Left kidney (tissue), 1 donor: ENCODE measurements at regions not wholly inside any gene's neighbourhood (a gene's known extent, or its start where the extent isn't known, plus 50 kb on each side); places are given as distances from the start of the nearest gene placed in this dataset.
A peak's percentile ranks its signal among the peaks of the same experiment; 100 is the strongest.

ENCODE experiments used
- DNase-seq: peaks from one replicate; pipeline ENCODE4 v3.0.0-alpha.2; 2013

DNA sequence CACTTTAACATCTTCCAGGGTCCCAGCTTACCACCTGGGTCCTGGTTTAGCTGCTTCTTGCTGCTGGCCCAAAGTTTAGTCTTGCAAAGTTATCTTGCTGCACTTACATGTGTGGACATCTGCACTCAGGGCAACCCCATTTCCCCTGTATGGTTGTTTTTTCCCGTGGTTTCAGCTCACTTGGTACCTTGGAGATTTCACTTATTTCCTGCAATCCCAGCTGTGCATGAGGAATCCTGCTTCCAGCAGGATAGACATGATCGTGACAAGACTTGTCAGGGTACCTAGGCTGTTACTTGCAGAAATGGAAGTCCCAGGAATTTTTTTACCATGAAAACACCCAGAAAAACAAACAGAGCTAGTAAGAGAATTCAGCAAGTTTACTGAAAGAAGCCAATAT is 95.9 kb upstream of the LEP start:
- no peak for DNase-seq

DNA sequence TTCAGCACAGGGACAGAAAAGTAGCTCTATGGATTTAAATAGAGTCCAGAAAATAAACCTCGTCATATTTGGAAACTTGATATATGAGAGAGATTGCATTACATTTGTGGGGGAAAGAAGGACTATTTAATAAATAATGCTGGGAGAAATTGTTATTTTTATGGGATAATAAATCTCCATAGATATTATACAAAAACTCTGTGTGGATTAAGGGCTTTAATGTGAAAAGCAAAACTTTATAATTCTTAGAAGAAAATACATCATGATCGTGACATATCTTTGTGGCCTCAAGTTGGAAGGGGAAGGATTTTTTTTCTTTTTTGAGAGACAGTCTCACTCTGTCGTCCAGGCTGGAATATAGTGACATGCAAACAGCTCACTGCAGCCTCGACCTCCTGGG is 95.0 kb upstream of the LEP start:
- no peak for DNase-seq

DNA sequence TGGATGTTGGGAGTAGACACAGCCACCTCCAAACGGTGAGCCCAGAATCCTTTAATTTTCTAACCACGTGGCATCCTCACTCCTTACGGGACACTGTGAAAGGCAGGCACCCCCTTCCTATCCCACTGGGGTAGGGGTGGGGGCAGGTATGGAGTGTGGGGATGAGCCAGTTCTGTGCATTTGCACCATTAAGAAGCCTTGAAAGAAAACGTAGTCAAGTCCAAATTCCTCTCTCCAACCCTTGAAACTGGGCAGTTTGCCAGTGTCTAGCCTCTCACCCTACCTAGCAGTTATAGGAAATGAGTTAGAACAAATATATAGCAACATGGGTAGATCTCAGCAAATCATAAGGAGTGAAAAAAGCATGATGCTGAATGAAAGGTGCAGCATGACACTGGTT is 92.4 kb upstream of the LEP start:
- no peak for DNase-seq

DNA sequence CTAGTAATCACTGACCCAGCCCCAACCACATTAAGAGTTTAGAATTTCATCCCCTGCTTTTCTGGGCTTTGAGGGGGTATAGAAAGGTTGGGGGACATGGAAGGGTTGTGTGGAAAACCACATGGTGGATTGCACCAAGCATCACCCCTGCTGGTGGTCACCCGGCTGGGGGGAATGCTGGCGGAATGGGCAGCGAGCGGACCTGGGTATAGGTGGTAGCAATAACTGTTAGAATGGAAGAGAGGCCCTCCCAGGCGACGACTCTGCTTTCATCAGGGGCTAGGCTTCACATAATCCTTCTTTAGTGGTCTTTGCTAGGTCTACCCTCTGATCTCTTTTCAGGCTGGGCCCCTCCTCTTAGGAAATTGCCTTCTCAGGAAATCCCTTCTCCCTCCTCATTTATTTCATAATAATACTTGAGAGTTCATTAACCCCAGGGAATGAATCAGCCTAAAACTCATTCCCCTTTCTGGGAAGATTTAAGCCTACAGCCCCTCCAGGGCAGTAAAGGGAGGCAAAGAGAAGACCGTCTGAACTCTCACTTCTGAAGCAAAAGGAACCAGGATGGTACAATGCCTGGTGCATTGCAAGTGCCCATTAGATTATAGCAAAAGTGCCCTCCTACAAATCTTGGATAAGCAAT is 90.7 kb upstream of the LEP start:
- DNase-seq = no peak

DNA sequence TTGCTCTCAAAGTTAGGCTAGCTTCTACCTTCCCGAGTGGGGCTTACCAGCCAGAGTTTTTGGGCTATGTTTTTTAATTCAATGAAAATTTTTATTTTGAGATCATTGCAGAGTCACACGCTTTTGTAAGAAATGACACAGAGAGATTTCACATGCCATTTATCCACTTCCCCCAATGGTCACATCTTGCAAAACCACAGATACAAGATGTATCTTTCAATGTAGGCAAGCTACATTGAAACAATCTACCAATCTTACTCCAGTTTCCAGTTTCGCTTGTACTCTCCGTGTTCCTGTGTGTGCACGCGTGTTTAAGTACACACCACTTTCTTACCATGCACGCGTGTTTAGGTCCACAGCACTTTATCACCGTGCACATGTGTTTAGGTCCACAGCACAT is 89.4 kb upstream of the LEP start:
- DNase-seq = no peak

DNA sequence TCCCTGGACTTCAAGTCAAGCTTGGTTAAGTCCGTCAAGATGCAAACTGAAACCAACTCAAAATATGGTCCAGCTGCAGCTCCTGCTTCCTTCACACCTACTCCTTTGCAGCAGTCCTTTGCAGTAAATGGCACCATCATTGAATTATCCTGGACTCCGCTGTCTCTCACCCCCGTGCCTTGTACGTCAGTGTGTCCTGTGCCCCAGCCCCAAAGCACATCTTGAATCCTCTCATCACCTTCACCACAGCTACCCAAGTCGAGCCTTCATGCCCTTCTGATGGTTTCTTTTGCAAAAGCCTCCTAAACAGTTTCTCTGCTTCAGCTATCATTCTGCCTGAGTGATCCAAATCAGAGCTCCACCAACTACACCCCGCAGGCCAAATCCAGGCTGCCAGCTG is 88.4 kb upstream of the LEP start:
- DNase-seq = no peak

DNA sequence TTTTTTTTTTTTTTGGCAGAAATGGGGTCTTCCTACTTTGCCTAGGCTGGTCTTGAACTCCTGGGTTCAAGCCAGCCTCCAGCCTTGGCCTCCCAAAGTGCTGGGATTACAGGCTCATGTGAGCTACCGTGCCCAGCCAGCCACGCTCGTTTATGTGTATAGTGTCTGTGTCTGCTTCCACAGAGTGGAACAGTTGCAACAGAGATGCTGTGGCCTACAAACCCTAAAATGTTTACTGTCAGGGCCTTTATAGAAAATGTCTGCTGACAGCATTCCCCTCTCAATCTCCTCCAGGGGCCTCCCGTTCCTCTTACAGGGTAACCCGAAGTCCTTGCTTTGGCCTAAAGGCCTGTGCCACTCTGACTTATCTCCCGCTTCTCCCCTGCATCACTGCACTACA is 87.6 kb upstream of the LEP start:
- DNase-seq = no peak

DNA sequence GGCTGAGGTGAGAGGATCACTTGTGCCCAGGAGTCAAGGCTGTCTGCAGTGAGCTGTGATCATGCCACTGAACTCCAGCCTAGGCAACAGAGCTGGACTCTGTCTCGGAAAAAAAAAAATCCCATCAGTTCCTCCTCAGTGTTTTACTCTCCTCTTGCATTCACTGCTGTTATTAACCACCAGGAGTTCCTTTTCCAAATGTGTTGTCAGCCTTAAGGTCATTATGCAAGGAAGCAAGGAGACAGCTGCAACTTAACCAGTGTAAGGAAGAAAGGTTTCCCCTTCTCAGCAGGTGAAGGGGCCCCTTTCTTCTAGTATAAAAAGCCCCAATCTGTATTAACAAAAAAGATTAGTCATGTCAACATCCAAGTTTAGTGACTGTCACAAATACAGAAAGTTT is 86.6 kb upstream of the LEP start:
- no peak for DNase-seq

DNA sequence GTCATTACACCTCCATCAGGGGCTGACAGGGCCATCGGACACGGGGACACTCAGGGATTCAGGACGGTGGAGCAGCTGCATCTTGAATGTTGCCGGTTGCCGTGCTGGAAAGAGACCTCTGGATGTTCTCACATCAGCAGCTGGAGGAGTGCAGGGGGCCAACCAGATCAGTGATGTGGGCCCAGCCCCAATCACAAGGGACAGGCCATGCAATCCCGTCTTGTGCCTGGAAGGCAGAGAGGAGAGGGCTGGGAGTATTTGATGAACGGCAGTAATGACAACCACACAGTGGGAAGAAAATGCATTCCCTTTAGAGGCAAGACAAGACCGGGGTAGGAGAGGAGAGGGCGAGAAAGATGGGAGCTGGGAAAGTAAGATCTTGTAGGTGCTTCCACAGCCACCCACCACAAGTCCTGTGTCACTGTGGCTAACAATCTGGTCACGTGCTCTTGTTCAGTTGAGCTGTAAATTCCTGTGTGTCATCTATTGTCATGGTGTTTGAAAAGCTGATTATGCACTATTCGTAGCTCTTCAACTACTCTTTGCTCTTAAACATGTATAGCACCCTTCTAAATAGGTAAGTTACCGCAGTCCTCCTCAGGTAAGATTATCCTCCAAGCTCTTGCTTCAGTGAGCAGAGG is 85.9 kb upstream of the LEP start:
- no peak for DNase-seq

DNA sequence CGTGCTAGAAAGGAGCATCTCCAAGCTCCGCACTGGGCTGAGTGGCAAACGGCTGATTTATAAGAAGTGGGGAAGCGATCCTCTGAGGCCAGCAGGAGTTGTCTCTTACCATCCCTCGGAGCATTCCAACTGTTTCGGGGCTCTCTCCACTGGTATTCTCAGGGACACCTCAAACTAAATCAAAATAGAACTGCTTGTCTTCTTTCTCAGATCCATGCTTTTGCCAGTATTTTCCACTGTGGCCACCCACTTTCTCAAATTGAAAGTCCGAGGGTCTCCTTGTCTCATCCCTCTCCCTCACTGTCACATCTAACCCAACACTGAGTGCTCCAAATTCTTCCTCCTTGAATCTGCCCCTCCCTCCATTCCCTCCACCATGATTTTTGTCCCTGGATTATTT is 83.2 kb upstream of the LEP start:
- no peak for DNase-seq

DNA sequence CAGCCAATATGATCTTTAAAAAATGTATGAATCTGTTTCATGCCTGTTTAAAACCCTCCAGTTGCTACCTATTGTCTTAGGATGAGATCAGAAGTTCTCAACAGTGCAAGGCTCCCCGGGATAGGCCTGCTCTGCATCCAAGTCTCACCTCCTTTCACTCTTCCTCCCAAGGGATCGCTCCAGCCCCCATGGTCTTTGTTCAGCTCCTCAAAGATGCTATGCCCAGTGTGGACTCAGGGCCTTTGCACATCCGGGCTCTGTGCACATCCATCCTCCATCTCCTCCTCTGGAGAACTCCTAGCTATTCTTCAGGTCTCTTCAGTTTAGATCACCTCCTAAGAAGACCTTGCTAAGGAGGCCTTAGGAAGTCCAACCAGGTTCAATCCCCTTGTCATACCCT is 82.7 kb upstream of the LEP start:
- DNase-seq = no peak

DNA sequence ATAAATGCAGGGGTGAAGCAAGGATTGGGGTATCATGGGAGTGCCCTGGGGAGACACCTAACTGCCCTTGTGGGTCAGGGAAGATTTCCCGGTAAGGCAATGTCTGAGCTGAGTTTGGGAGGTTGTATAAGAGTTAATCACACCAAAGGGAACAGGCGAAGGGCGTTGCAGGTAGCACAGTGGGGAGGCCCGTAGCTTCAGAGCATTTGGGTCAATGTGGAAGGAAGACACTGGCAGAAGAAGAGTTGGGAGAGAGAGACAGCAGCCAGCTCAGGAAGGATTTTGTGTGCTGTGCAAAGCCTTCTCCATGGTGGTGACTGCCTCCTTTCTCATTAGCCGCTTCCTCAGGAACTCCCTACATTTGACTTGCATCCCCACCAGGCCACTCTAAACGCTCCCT is 80.8 kb upstream of the LEP start:
- no peak for DNase-seq

DNA sequence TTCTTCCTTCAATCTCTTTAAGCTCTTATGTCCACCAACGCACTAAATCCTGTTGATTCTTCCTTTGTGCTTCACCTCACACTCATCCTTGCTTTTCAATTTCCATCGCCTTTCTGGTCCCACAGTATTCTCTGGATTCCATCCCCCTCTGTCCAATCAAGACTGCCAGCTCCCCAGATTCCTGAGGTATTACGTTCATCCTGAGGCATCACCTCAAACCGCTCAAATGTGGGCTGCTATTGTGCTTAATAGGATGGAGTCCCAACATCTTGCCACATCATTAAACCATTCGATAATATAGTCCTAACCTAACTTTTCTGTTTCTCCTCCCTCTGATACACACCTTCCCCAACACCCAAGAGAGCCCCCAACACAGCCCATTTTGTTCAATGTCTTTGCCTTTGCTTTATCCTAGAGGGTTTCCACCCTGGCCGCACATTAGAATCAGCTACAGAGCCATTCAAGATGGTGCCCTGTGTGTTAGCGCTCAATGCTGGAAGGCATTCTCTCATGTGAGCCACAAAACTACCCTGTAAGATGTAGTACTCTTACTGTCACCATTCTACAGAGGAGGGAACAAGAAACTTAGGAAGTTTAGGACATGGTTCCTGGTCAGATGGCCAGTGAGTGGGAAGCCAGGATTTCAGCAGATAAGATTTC is 79.5 kb upstream of the LEP start:
- no peak for DNase-seq

DNA sequence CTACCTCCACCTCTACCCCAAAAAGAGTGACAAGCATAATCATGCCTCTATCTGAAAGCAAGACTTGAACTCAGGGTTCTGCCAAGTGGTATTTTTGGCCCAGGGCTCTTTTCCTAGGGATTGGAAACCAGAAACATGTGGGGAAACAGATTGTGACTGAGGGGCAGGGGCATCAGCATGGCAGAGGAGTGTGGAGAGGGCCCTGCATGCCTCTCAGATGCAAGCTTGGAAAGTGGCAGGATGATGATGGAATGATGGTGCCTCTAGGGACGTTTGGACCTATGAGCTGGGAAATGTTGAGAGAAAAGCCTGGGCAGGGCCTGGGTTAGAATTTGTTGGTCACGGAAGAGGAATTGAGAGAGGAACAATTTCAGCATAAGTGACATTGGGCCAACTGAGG is 78.4 kb upstream of the LEP start:
- no peak for DNase-seq

DNA sequence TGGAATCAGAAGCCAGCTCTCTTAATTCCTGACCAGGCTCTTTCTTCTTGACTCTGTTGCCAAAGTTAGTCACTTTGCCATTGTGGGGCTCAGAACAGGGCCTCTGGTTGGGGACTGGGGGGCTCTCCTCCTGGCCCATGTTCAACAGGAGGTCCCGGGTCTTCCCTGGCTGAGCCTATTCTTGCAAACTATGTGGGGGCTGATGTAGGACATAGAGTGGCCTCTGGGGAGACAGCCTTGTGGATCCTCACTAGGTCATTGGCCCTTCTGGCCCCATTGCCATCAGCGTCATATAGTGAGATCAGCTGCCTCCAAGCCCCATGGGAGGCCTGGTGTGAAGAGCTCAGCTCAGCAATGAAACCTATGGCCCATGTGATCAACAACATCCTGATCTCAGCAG is 77.6 kb upstream of the LEP start:
- DNase-seq = no peak

DNA sequence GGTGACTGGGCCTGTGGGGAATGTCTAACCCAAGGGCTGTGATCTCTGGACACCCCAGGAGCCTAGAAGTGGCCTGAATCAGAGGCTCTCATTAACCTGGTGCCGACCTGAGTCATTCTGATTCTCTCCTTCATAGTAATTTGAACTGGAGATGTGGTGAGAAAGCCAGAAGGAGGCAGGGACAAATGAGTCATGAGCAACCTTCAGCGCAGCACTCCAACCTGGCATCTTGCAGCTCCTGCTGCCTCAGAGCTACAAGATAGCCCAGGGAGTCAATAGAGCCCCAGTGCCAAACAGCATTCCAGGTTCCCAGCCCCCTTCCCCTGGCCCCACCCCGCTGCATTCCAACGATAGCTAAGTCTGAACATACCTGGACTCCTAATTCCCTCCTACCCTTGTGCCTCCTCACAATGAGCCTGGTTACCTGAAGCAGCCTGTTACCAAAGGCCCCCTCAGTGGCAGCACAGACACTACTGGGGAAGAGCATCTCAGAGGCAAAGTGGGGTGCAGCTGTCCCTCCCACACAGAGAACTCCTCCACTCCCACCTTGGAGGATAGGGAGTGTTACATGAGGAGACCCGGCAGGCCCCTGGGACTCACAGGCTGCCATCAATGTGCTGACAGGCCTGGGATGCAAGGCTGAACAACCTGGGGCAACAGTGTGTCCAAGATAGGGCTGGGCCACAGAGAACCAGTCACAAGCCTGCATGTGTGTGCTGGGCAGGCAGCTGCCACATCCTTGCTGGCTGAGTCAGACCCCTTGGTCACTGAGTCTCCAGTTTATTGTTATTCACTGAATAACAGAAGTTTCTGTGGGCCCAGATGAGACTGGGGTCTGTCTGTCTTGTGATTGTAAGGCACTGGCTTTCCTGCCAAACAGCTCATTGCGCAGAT is 76.8 kb upstream of the LEP start:
- DNase-seq = no peak

DNA sequence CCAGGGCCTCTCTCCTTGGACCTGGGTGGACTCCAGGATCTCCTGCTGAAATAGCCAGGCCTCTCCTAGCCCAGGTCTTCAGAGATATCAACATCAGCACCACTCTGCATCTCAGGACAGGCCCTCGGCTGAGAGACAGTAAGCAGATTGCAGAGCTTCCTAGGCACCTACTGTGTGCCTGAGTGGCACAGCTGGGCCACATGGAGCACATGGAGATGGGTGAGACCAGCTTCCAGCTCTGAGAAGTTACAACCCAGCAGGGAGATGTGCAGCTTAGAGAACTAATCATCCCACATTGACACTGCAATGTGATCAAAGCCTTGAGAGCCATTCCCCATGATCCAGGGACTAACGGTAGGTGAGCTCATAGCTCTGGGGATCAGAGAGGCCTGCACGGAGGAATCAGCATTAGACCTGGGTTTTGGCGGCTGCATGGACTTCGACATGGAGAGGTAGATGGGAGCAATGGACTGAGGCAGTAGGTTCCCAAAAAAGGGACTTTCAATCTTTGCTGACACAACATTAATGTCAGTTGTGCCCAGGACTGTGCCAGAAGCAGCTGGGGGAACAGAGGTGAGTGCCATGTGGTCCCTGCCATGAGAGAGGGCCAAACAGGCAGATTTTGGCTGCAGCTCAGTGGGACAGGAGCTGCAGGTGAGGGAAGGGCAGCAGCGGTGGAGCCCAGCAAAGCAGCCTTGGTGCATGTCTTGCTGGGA is 76.0 kb upstream of the LEP start:
- no peak for DNase-seq

DNA sequence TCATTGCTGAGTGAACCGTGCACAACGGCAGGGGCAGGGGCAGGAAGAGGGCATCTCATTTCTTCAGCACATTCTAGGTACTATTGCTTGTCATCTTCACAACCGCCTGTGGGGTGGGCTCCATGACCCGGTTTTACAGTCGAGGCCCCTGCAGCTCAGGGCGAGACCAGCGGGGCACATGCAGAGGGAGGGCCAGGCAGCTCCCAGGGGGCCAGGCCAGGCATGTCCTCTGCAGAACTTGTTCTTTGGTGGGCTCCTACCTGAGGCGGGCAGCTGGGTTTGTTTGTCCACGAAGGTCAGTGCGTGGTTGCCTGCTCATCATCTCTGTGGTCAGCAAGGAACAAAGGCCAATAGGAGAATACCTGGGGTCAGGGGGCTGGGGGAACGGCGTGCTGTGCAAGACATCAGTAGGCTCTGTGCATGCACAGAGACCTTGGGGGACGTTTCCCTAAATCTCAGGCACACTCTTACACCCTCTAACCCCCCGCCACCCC is 75.1 kb upstream of the LEP start:
- DNase-seq = no peak

DNA sequence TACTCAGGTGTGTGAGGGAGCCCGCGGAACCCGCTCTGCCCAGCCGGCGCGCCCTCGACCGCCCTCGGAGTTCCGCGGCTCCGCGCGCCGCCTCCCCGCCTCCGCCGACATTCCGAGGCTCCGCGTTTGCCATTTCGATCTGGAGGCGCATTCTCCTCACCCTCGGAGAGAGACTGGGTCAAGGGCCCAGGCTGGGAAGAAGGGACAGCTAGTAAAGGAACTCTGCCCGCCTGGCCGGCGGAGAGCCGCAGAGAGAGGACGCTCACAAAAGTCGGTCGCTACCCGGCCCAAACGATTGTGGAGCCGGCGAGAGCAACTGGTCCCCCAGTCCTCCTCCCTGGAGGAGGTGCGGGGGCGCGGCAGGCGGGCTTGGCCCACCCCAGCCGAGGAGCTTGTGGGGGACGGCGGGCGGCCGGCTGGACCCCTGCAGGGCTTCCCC is 74.5 kb upstream of the LEP start:
- peak; percentile 20 for DNase-seq

DNA sequence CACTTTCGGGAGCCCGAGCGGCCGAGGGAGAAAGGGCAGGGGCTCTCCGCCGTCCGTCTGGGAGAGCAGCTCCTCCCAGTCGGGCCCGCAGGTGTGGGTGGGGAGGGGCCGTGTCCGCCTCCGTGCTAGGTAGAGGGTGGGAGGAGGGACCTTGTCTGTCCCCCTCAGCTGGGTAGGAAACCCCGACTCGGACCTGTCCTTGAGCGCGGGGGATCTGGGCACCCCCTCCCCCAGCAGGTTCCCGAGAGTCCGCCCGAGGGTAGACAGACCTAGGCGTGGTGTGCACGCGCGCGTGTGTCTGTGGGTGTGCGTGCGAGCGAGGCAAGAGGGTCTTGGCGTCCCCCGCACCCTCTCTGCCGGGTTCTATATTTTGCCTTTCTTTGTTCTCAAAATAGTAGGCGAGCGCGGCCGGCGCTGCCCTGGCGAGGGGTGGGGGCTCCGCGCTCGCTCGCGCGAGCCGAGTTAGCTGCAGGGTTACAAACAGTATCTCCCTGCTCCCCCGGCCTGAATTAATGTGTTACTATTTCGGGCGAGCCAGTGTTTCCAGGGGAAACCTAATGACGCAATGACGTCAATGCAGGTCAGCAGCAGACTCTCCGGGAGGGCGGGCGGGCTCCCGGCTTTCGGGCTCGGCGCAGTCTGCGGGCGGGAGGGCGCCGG is 73.9 kb upstream of the LEP start:
- peak; percentile 84 for DNase-seq
